ENCODE measurements at regions not wholly inside any gene's neighbourhood (a gene's known extent, or its start where the extent isn't known, plus 50 kb on each side); places are given as distances from the start of the nearest gene placed in this dataset.

- no peak for TF ChIP-seq CTCF (IDR thresholded peaks at IDR 0.05; ENCODE audit: control insufficient read depth, insufficient read depth, low read depth, low read length, missing control alignments)
- H3K4me3 ChIP-seq (ENCODE audit: control insufficient read depth, low read depth, low read length) = no peak overlapping the region
- DNase-seq (ENCODE audit: low read depth) = no peak
Observed at GRCh38 chr3:10561162-10561945, 56.0 kb upstream of the ATP2B2 start.

GRCh38 chr3:10561946-10562560 is 56.7 kb upstream of the ATP2B2 start:
- no peak for DNase-seq (ENCODE audit: low read depth)
- no peak overlapping the region for H3K4me3 ChIP-seq (ENCODE audit: control insufficient read depth, low read depth, low read length)
- no peak for TF ChIP-seq CTCF (IDR thresholded peaks at IDR 0.05; ENCODE audit: control insufficient read depth, insufficient read depth, low read depth, low read length, missing control alignments)

- no peak for DNase-seq (ENCODE audit: low read depth)
- no peak for TF ChIP-seq CTCF (IDR thresholded peaks at IDR 0.05; ENCODE audit: control insufficient read depth, insufficient read depth, low read depth, low read length, missing control alignments)
- no peak overlapping the region for H3K4me3 ChIP-seq (ENCODE audit: control insufficient read depth, low read depth, low read length)
Observed at GRCh38 chr3:10563396-10563795, 58.0 kb upstream of the ATP2B2 start.

- no peak overlapping the region for H3K4me3 ChIP-seq (ENCODE audit: control insufficient read depth, low read depth, low read length)
- TF ChIP-seq CTCF (IDR thresholded peaks at IDR 0.05; ENCODE audit: control insufficient read depth, insufficient read depth, low read depth, low read length, missing control alignments) = no peak
- DNase-seq (ENCODE audit: low read depth) = no peak
Observed at GRCh38 chr3:10565814-10566213, 60.4 kb upstream of the ATP2B2 start.

- DNase-seq (ENCODE audit: low read depth) = no peak
- H3K4me3 ChIP-seq (ENCODE audit: control insufficient read depth, low read depth, low read length) = no peak overlapping the region
- no peak for TF ChIP-seq CTCF (IDR thresholded peaks at IDR 0.05; ENCODE audit: control insufficient read depth, insufficient read depth, low read depth, low read length, missing control alignments)
Observed at GRCh38 chr3:10566451-10566850, 61.1 kb upstream of the ATP2B2 start.

- no peak overlapping the region for H3K4me3 ChIP-seq (ENCODE audit: control insufficient read depth, low read depth, low read length)
- no peak for DNase-seq (ENCODE audit: low read depth)
- TF ChIP-seq CTCF (IDR thresholded peaks at IDR 0.05; ENCODE audit: control insufficient read depth, insufficient read depth, low read depth, low read length, missing control alignments) = no peak
Observed at GRCh38 chr3:10568549-10568948, 63.2 kb upstream of the ATP2B2 start.
